NCI-H446 (cell line): ENCODE measurements at regions not wholly inside any gene's neighbourhood (a gene's known extent, or its start where the extent isn't known, plus 50 kb on each side); places are given as distances from the start of the nearest gene placed in this dataset.

Experiments
- DNase-seq, 2 experiments: peaks; one replicate each; lab custom pipeline; 2025; lab: John Stamatoyannopoulos, UW

- no peak for DNase-seq
Measured at GRCh38 chr1:224565611-224566406, 50.3 kb upstream of the CNIH3 start.
